ENCODE measurements at regions not wholly inside any gene's neighbourhood (a gene's known extent, or its start where the extent isn't known, plus 50 kb on each side); places are given as distances from the start of the nearest gene placed in this dataset.

DNA sequence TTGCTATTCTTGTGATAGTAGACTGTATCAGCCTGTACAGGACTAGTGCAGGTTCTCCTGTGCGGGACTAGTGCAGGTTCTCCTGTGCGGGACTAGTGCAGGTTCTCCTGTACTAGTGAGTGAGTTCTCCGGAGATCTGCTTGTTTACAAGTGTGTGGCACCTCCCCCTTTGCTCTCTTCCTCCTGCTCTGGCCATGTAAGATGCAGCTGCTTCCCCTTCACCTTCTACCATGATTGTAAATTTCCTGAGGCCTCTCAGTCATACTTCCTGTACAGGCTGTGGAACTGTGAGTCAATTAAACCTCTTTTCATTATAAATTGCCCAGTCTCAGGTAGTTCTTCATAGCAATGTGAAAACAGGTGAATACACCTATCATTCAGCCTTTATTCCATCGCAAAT, 289.6 kb downstream of the TEX29 start:
- TF ChIP-seq, protein P1, sequence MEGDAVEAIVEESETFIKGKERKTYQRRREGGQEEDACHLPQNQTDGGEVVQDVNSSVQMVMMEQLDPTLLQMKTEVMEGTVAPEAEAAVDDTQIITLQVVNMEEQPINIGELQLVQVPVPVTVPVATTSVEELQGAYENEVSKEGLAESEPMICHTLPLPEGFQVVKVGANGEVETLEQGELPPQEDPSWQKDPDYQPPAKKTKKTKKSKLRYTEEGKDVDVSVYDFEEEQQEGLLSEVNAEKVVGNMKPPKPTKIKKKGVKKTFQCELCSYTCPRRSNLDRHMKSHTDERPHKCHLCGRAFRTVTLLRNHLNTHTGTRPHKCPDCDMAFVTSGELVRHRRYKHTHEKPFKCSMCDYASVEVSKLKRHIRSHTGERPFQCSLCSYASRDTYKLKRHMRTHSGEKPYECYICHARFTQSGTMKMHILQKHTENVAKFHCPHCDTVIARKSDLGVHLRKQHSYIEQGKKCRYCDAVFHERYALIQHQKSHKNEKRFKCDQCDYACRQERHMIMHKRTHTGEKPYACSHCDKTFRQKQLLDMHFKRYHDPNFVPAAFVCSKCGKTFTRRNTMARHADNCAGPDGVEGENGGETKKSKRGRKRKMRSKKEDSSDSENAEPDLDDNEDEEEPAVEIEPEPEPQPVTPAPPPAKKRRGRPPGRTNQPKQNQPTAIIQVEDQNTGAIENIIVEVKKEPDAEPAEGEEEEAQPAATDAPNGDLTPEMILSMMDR (IDR thresholded peaks at IDR 0.05) = no peak
- no peak for TF ChIP-seq ZFX (IDR thresholded peaks at IDR 0.05; ENCODE audit: borderline replicate concordance)
